HepG2 (cell line): ENCODE measurements at regions not wholly inside any gene's neighbourhood (a gene's known extent, or its start where the extent isn't known, plus 50 kb on each side); places are given as distances from the start of the nearest gene placed in this dataset.

ENCODE experiments used
- ATAC-seq: fragments of 200-7000 bp; cut with Tn5 transposase; 3 replicates; pipeline ENCODE4 v1.9.1; 2020; ENCODE audit warnings: mild to moderate bottlenecking, moderate library complexity
- BruUV-seq: library from RNA; stranded (reverse); fragments of 400-500 nt; replicated peaks from 2 replicates; lab custom pipeline; 2021; lab: Mats Ljungman, UMichigan
- CTCF ChIA-PET: fragments of 300-600 bp; formaldehyde crosslinking; extraction: SDS; loops from one replicate; lab custom pipeline; 2021; ENCODE audit warnings: low total read pairs, inconsistent platforms, low intra/inter-chr PET ratio; lab: Yijun Ruan, JAX
- POLR2A ChIA-PET: fragments of 350-600 bp; sonication (Branson Sonifier 250); formaldehyde crosslinking; loops from one replicate; lab custom pipeline; 2020; ENCODE audit warnings: antibody characterized with exemption, inconsistent platforms; lab: Yijun Ruan, JAX
- DNase-seq: peaks from one replicate; pipeline ENCODE4 v3.0.0-alpha.2; 2015; ENCODE audit warnings: low spot score
- FAIRE-seq: peaks from 3 replicates; lab custom pipeline; 2011; peaks lifted over from hg19 to GRCh38; lab: Jason Lieb, UNC
- H2AFZ ChIP-seq: one replicate; pipeline ENCODE4 v1.6.1; 2011; ENCODE audit warnings: low read length, inconsistent platforms
- H3K27ac ChIP-seq: fragments of 300-600 bp; 3 replicates; pipeline ENCODE4 v1.8.0; 2011; ENCODE audit warnings: mixed run types, mild to moderate bottlenecking, mixed read lengths, low read length, inconsistent platforms; ENCODE audit not compliant: insufficient read depth; ENCODE audit errors: extremely low read length
- H3K27me3 ChIP-seq, 2 experiments: fragments of 200-600 bp in 1 of 2; 2 replicates in 1 of 2; 3 replicates in 1 of 2; pipeline versions ENCODE4 v1.6.0 to v1.8.0; 2011; ENCODE audit warnings: low read length in 2 of 2, mild to moderate bottlenecking in 2 of 2, moderate library complexity in 2 of 2, inconsistent platforms in 1 of 2; ENCODE audit not compliant: insufficient read depth in 2 of 2, control insufficient read depth in 1 of 2
- H3K36me3 ChIP-seq, 2 experiments: fragments of 200-600 bp in 1 of 2; replicated peaks in 1 of 2; 2 replicates in 1 of 2; 3 replicates in 1 of 2; pipeline versions ENCODE4 v1.5.1 to v1.8.0; 2011; ENCODE audit warnings: low read length in 2 of 2, inconsistent platforms in 1 of 2; ENCODE audit not compliant: insufficient read depth in 2 of 2, control insufficient read depth in 1 of 2
- H3K4me1 ChIP-seq: 2 replicates; pipeline ENCODE4 v1.5.1; 2012; ENCODE audit warnings: low read length, inconsistent platforms; ENCODE audit not compliant: insufficient read depth
- H3K4me2 ChIP-seq: 2 replicates; pipeline ENCODE4 v1.6.0; 2011; ENCODE audit warnings: low read depth, low read length, inconsistent platforms
- H3K4me3 ChIP-seq, 3 experiments: fragments of 200-600 bp in 1 of 3; sonication (generic), shearing (Covaris generic) in 1 of 3; replicated peaks in 1 of 3; 2 replicates each; pipeline ENCODE4 v1.5.1; 2011 to 2016; ENCODE audit warnings: low read length in 3 of 3, inconsistent platforms in 2 of 3, low read depth in 2 of 3, mild to moderate bottlenecking in 2 of 3, control low read depth in 1 of 3, mixed read lengths in 1 of 3; ENCODE audit not compliant: insufficient read depth in 1 of 3
- H3K79me2 ChIP-seq: one replicate; pipeline ENCODE4 v1.6.1; 2011; ENCODE audit warnings: low read length, inconsistent platforms; ENCODE audit not compliant: insufficient read depth
- H3K9ac ChIP-seq: 2 replicates; pipeline ENCODE4 v1.6.0; 2011; ENCODE audit warnings: mild to moderate bottlenecking, low read depth, low read length, inconsistent platforms; ENCODE audit not compliant: insufficient read depth
- H3K9me3 ChIP-seq: 2 replicates; pipeline ENCODE4 v1.5.1; 2012; ENCODE audit warnings: mild to moderate bottlenecking, low read length
- H4K20me1 ChIP-seq: 2 replicates; pipeline ENCODE4 v1.6.0; 2011; ENCODE audit warnings: inconsistent platforms, mild to moderate bottlenecking, low read length, moderate library complexity; ENCODE audit not compliant: insufficient read depth
- ARID4A ChIP-seq: sonication (generic); formaldehyde crosslinking; IDR thresholded peaks from 2 replicates; pipeline ENCODE4 v1.5.0; 2020; ENCODE audit warnings: mild to moderate bottlenecking, missing genetic modification reagents, borderline replicate concordance
- NCOA2 ChIP-seq: sonication (generic); formaldehyde crosslinking; IDR thresholded peaks from 2 replicates; pipeline ENCODE4 v1.8.0; 2022; ENCODE audit warnings: inconsistent platforms
- NR2F1 ChIP-seq, 2 experiments: fragments of 450-650 bp in 1 of 2; formaldehyde crosslinking in 1 of 2; IDR thresholded peaks; 2 replicates each; pipeline versions ENCODE4 v1.5.0 to v1.6.1; 2016 to 2020; ENCODE audit warnings: mild to moderate bottlenecking in 1 of 2, missing compliant biosample characterization in 1 of 2, missing genetic modification reagents in 1 of 2, moderate library complexity in 1 of 2
- REL ChIP-seq: sonication (generic); formaldehyde crosslinking; conservative IDR thresholded peaks from 2 replicates; pipeline ENCODE4 v1.8.0; 2022; ENCODE audit warnings: mild to moderate bottlenecking, missing genetic modification reagents, moderate library complexity
- YEATS4 ChIP-seq: sonication (generic); formaldehyde crosslinking; IDR thresholded peaks from 2 replicates; pipeline ENCODE4 v1.4.0; 2020; ENCODE audit warnings: missing genetic modification reagents, borderline replicate concordance
- ZEB1 ChIP-seq: IDR thresholded peaks from 2 replicates; pipeline ENCODE4 v1.6.1; 2012; ENCODE audit warnings: mild to moderate bottlenecking, low read depth, inconsistent platforms; ENCODE audit not compliant: insufficient replicate concordance
- ZNF24 ChIP-seq: fragments of 450-650 bp; IDR thresholded peaks from 2 replicates; pipeline ENCODE4 v1.6.1; 2017; ENCODE audit warnings: antibody characterized with exemption, mild to moderate bottlenecking
- WGBS: methylation state at CpG from one replicate; pipeline ENCODE4 v1.1.6; 2017; ENCODE audit warnings: low lambda C conversion rate; 5-methylcytosine and 5-hydroxymethylcytosine counted together
- in situ Hi-C: cut with HindIII; loops from 2 replicates; pipeline ENCODE4 v1.10.0; 2017; ENCODE audit warnings: low pct_unique_long_range_greater_than_20kb; ENCODE audit not compliant: extremely low pct_ligation_motif_present
- intact Hi-C: fragments of 100-400 bp; cut with micrococcal nuclease; formaldehyde crosslinking; loops from one replicate; pipeline ENCODE4 v1.10.0; 2022; ENCODE audit not compliant: unreplicated experiment

- no peaks in the 10 kb centered on the region for H3K36me3 ChIP-seq
- no peak overlapping the region for H3K4me2 ChIP-seq
- H4K20me1 ChIP-seq, result no peaks in the 10 kb centered on the region
- WGBS, result 100% methylated on average over 1 of the region's 1 CpG
- CTCF ChIA-PET, result no interaction called here
- FAIRE-seq, result no peak
- H3K27ac ChIP-seq, result no peak overlapping the region
- TF ChIP-seq REL (CRISPR knock-in tag), result no peak
- TF ChIP-seq NCOA2, result no peak
- TF ChIP-seq ZEB1, result no peak
- no peak for TF ChIP-seq ZNF24
- no peak for TF ChIP-seq YEATS4 (CRISPR knock-in tag)
- TF ChIP-seq ARID4A, result no peak
- TF ChIP-seq NR2F1 (CRISPR knock-in tag; IDR thresholded peaks at IDR 0.05), result no peak
- H3K4me3 ChIP-seq, result no peak overlapping the region
- H3K9me3 ChIP-seq, result peaks cover 35% of the 10 kb centered on the region; the same call in 1 of the 2 replicates
- H3K4me1 ChIP-seq, result no peaks in the 10 kb centered on the region
- no peak overlapping the region for H3K9ac ChIP-seq
- no peaks in the 10 kb centered on the region for H3K79me2 ChIP-seq
- intact Hi-C loops, result no loop called here
- no peak overlapping the region for H2AFZ ChIP-seq
- no TSS peak for BruUV-seq
- in situ Hi-C loops, result no loop called here
- no peaks in the 10 kb centered on the region for H3K27me3 ChIP-seq
- ATAC-seq, result no peak
- DNase-seq, result no peak
- POLR2A ChIA-PET, result no interaction called here
Measured at GRCh38 chrY:16000751-16001150, 1476.4 kb downstream of the NLGN4Y start.
